GM12878 (cell line): ENCODE measurements at regions not wholly inside any gene's neighbourhood (a gene's known extent, or its start where the extent isn't known, plus 50 kb on each side); places are given as distances from the start of the nearest gene placed in this dataset.

Experiments used
- ATAC-seq: fragments of 200-7000 bp; cut with Tn5 transposase; 3 replicates; pipeline ENCODE4 v1.9.1; 2020; ENCODE audit warnings: mild to moderate bottlenecking, moderate library complexity
- BruUV-seq: library from RNA; stranded (reverse); fragments of 400-500 nt; replicated peaks from 2 replicates; lab custom pipeline; 2021; lab: Mats Ljungman, UMichigan
- CTCF ChIA-PET: fragments of 300-600 bp; sonication (Branson Sonifier 250); formaldehyde crosslinking; extraction: SDS; loops from one replicate; lab custom pipeline; 2021; ENCODE audit warnings: inconsistent platforms; lab: Yijun Ruan, JAX
- POLR2A ChIA-PET: fragments of 350-600 bp; formaldehyde crosslinking; extraction: SDS; loops from one replicate; lab custom pipeline; 2021; ENCODE audit warnings: inconsistent platforms; lab: Charles Lee
- RAD21 ChIA-PET: fragments of 300-600 bp; sonication (Branson Sonifier 250); formaldehyde crosslinking; loops from one replicate; lab custom pipeline; 2023; ENCODE audit warnings: antibody characterized with exemption; ENCODE audit not compliant: unreplicated experiment; lab: Charles Lee
- SMC1A ChIA-PET: fragments of 300-600 bp; sonication (Branson Sonifier 250); formaldehyde crosslinking; loops from one replicate; lab custom pipeline; 2023; ENCODE audit not compliant: unreplicated experiment, uncharacterized antibody; lab: Charles Lee
- DNase-seq: peaks from one replicate; pipeline ENCODE4 v3.0.0-alpha.2; 2011; ENCODE audit warnings: low read depth, low spot score
- FAIRE-seq: peaks from 3 replicates; lab custom pipeline; 2011; peaks lifted over from hg19 to GRCh38; lab: Jason Lieb, UNC
- H2AFZ ChIP-seq: 2 replicates; pipeline ENCODE4 v1.6.0; 2011; ENCODE audit warnings: low read depth, low read length, control low read depth; ENCODE audit not compliant: control insufficient read depth
- H3K27ac ChIP-seq: 2 replicates; pipeline ENCODE4 v1.5.1; 2011; ENCODE audit warnings: control low read depth; ENCODE audit not compliant: control insufficient read depth, insufficient read depth
- H3K27me3 ChIP-seq, 2 experiments: replicated peaks in 1 of 2; 2 replicates each; pipeline versions ENCODE4 v1.6.0 to v1.6.1; 2011; ENCODE audit warnings: low read length in 1 of 2; ENCODE audit not compliant: control insufficient read depth in 2 of 2, insufficient read depth in 2 of 2
- H3K36me3 ChIP-seq, 2 experiments: 2 replicates each; pipeline ENCODE4 v1.5.1; 2011; ENCODE audit warnings: low read length in 1 of 2; ENCODE audit not compliant: control insufficient read depth in 2 of 2, insufficient read depth in 2 of 2
- H3K4me1 ChIP-seq: 2 replicates; pipeline ENCODE4 v1.6.1; 2011; ENCODE audit warnings: mild to moderate bottlenecking, low read length, moderate library complexity, mixed read lengths; ENCODE audit not compliant: control insufficient read depth, insufficient read depth
- H3K4me2 ChIP-seq: 2 replicates; pipeline ENCODE4 v1.6.0; 2011; ENCODE audit warnings: control low read depth; ENCODE audit not compliant: control insufficient read depth, insufficient read depth
- H3K4me3 ChIP-seq: fragments of 200-600 bp; sonication (generic); 2 replicates; pipeline ENCODE4 v1.5.1; 2016
- H3K79me2 ChIP-seq: 2 replicates; pipeline ENCODE4 v1.6.0; 2011; ENCODE audit warnings: low read length; ENCODE audit not compliant: control insufficient read depth, insufficient read depth
- H3K9ac ChIP-seq: 2 replicates; pipeline ENCODE4 v1.8.0; 2011; ENCODE audit warnings: low read length, control low read depth, mixed read lengths; ENCODE audit not compliant: control insufficient read depth, insufficient read depth
- H3K9me3 ChIP-seq: replicated peaks from 3 replicates; pipeline ENCODE4 v1.5.1; 2011; ENCODE audit warnings: mild to moderate bottlenecking, low read length; ENCODE audit not compliant: control insufficient read depth, insufficient read depth
- H4K20me1 ChIP-seq: 2 replicates; pipeline ENCODE4 v1.6.0; 2011; ENCODE audit not compliant: control insufficient read depth, insufficient read depth
- ASH2L ChIP-seq: fragments of 300-600, 200-600 bp; sonication (generic); IDR thresholded peaks from 2 replicates; pipeline ENCODE4 v1.6.1; 2017; ENCODE audit warnings: low read depth, mild to moderate bottlenecking, borderline replicate concordance
- CBX3 ChIP-seq: fragments of 200-600 bp; sonication (generic); IDR thresholded peaks from 2 replicates; pipeline ENCODE4 v1.6.1; 2016; ENCODE audit warnings: low read depth, borderline replicate concordance
- CBX5 ChIP-seq: sonication (generic); IDR thresholded peaks from 2 replicates; pipeline ENCODE4 v1.6.1; 2016; ENCODE audit warnings: low read depth, moderate library complexity, mild to moderate bottlenecking, inconsistent platforms
- FOXK2 ChIP-seq: fragments of 450-650 bp; IDR thresholded peaks from 2 replicates; pipeline ENCODE4 v1.6.1; 2017; ENCODE audit warnings: mild to moderate bottlenecking, moderate library complexity
- GABPA ChIP-seq: IDR thresholded peaks from 2 replicates; pipeline ENCODE4 v1.6.1; 2014; ENCODE audit warnings: antibody characterized with exemption, low read depth, mild to moderate bottlenecking, inconsistent platforms
- IRF4 ChIP-seq: IDR thresholded peaks from 2 replicates; pipeline ENCODE4 v1.6.1; 2011; ENCODE audit warnings: low read depth, low read length
- PAX8 ChIP-seq: fragments of 450-650 bp; IDR thresholded peaks from 2 replicates; pipeline ENCODE4 v1.6.1; 2017; ENCODE audit warnings: mild to moderate bottlenecking, moderate library complexity
- PRDM15 ChIP-seq: fragments of 450-650 bp; formaldehyde crosslinking; IDR thresholded peaks from 2 replicates; pipeline ENCODE4 v1.4.0; 2020; ENCODE audit warnings: mild to moderate bottlenecking, moderate library complexity
- ZNF217 ChIP-seq: fragments of 450-650 bp; IDR thresholded peaks from 2 replicates; pipeline ENCODE4 v1.6.1; 2017; ENCODE audit warnings: antibody characterized with exemption, mild to moderate bottlenecking
- ZSCAN29 ChIP-seq: fragments of 450-650 bp; IDR thresholded peaks from 2 replicates; pipeline ENCODE4 v1.6.1; 2017; ENCODE audit warnings: mild to moderate bottlenecking, moderate library complexity
- WGBS: methylation state at CpG from one replicate; pipeline ENCODE4 v1.1.6; 2016; ENCODE audit warnings: low lambda C conversion rate; ENCODE audit not compliant: insufficient replicate concordance, insufficient coverage; ENCODE audit errors: missing lambda C conversion rate; 5-methylcytosine and 5-hydroxymethylcytosine counted together
- in situ Hi-C: fragments of 300-500 bp; cut with MboI; formaldehyde crosslinking; loops from 9 replicates; pipeline ENCODE4 v1.14.3; 2018; ENCODE audit warnings: mixed read lengths
- intact Hi-C: fragments of 100-400 bp; cut with micrococcal nuclease; formaldehyde crosslinking; loops from one replicate; pipeline ENCODE4 v1.14.2; 2022; ENCODE audit not compliant: unreplicated experiment
- TF ChIP-seq, protein P1 (sequence below): fragments of 450-650 bp; IDR thresholded peaks from 2 replicates; pipeline ENCODE4 v1.6.1; 2016; ENCODE audit warnings: mild to moderate bottlenecking, moderate library complexity, borderline replicate concordance
- TF ChIP-seq, protein P2 (sequence below): IDR thresholded peaks from 2 replicates; pipeline ENCODE4 v1.6.1; 2012; ENCODE audit warnings: low read length, inconsistent platforms

DNA sequence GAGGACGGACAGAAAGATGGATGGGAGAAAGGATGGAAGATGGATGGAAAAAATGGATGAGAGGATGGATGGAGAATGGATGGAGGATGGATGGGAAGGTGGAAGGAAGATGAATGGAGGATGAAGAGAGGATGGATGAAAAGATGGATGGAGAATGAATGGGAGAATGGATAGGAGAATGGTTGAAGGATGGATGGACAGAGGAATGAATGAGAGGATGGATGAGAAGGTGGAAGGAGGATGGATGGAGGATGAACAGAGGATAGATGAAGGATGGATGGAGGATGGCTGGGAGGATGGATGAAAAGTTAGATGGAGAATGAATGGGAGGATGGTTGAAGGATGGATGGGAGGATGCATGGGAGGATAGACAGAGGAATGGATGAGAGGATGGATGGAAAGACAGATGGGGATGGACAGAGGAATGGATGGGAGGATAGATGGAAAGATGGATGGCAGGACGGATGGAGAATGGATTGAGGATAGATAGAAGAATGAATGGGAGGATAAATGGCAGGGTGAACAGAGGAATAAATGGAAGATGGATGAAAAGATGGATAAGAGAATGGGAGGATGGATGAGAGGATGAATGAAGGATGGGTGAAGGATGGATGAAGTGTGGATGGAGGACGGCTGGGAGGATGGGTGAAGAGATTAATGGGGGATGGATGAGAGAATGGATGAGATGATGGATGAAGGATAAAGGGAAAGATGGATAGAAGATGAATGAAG lies 217.7 kb upstream of the IER5L start:
- Histone ChIP-seq H3K36me3 (no peaks in the 10 kb centered on the region), H3K4me1 (no peaks in the 10 kb centered on the region; the same call in 1 of the 2 replicates), H3K9me3 (no peaks in the 10 kb centered on the region), H2AFZ (no peak overlapping the region), H3K9ac (no peak overlapping the region), H3K27me3 (no peaks in the 10 kb centered on the region), H3K4me3 (no peak overlapping the region), H3K4me2 (no peak overlapping the region), H3K27ac (no peak overlapping the region), H3K79me2 (no peaks in the 10 kb centered on the region), H4K20me1 (no peaks in the 10 kb centered on the region)
- ChIA-PET SMC1A (no interaction called here), RAD21 (no interaction called here), CTCF (no interaction called here), POLR2A (no interaction called here)
- 6% methylated on average over 3 of the region's 3 CpGs for WGBS
- intact Hi-C loops, result no loop called here
- TF ChIP-seq CBX5, result no peak
- TF ChIP-seq, protein P1, sequence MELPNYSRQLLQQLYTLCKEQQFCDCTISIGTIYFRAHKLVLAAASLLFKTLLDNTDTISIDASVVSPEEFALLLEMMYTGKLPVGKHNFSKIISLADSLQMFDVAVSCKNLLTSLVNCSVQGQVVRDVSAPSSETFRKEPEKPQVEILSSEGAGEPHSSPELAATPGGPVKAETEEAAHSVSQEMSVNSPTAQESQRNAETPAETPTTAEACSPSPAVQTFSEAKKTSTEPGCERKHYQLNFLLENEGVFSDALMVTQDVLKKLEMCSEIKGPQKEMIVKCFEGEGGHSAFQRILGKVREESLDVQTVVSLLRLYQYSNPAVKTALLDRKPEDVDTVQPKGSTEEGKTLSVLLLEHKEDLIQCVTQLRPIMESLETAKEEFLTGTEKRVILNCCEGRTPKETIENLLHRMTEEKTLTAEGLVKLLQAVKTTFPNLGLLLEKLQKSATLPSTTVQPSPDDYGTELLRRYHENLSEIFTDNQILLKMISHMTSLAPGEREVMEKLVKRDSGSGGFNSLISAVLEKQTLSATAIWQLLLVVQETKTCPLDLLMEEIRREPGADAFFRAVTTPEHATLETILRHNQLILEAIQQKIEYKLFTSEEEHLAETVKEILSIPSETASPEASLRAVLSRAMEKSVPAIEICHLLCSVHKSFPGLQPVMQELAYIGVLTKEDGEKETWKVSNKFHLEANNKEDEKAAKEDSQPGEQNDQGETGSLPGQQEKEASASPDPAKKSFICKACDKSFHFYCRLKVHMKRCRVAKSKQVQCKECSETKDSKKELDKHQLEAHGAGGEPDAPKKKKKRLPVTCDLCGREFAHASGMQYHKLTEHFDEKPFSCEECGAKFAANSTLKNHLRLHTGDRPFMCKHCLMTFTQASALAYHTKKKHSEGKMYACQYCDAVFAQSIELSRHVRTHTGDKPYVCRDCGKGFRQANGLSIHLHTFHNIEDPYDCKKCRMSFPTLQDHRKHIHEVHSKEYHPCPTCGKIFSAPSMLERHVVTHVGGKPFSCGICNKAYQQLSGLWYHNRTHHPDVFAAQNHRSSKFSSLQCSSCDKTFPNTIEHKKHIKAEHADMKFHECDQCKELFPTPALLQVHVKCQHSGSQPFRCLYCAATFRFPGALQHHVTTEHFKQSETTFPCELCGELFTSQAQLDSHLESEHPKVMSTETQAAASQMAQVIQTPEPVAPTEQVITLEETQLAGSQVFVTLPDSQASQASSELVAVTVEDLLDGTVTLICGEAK, result no peak
- no peak; the same call in 1 of the 2 replicates for TF ChIP-seq FOXK2
- TF ChIP-seq ZSCAN29, result no peak
- TF ChIP-seq IRF4, result no peak
- TF ChIP-seq PRDM15, result no peak
- TF ChIP-seq ZNF217, result no peak
- no peak for TF ChIP-seq PAX8
- TF ChIP-seq ASH2L, result no peak
- TF ChIP-seq, protein P2, sequence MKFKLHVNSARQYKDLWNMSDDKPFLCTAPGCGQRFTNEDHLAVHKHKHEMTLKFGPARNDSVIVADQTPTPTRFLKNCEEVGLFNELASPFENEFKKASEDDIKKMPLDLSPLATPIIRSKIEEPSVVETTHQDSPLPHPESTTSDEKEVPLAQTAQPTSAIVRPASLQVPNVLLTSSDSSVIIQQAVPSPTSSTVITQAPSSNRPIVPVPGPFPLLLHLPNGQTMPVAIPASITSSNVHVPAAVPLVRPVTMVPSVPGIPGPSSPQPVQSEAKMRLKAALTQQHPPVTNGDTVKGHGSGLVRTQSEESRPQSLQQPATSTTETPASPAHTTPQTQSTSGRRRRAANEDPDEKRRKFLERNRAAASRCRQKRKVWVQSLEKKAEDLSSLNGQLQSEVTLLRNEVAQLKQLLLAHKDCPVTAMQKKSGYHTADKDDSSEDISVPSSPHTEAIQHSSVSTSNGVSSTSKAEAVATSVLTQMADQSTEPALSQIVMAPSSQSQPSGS, result no peak
- no peak for TF ChIP-seq GABPA
- no peak for TF ChIP-seq CBX3
- in situ Hi-C loops, result no loop called here
- BruUV-seq, result no TSS peak
- DNase-seq (no peak), ATAC-seq (no peak), FAIRE-seq (no peak)
